Breast epithelium (tissue), 3 donors: ENCODE measurements at regions not wholly inside any gene's neighbourhood (a gene's known extent, or its start where the extent isn't known, plus 50 kb on each side); places are given as distances from the start of the nearest gene placed in this dataset.

Experiments used
- POLR2A ChIP-seq: fragments of 450-650 bp; IDR thresholded peaks from one replicate; pipeline ENCODE4 v1.6.1; 2016; ENCODE audit warnings: antibody characterized with exemption, mild to moderate bottlenecking, moderate library complexity
- POLR2AphosphoS5 ChIP-seq, 3 donors: sonication (generic); formaldehyde crosslinking; IDR thresholded peaks; one replicate each; pipeline ENCODE4 v1.6.1; 2017; ENCODE audit warnings: antibody characterized with exemption in 3 of 3

GRCh38 chr10:4270116-4270515, 485.1 kb upstream of the KLF6 start:
- peak in 2 of 3 donors; percentile 19 to 26 for TF ChIP-seq POLR2AphosphoS5 (IDR thresholded peaks at IDR 0.05)
- TF ChIP-seq POLR2A = no peak
